GM19328 (cell line): ENCODE measurements at regions not wholly inside any gene's neighbourhood (a gene's known extent, or its start where the extent isn't known, plus 50 kb on each side); places are given as distances from the start of the nearest gene placed in this dataset.

Experiments used
- ATAC-seq: cut with Tn5 transposase; IDR thresholded peaks from one replicate; pipeline ENCODE4 v1.9.1; 2021; ENCODE audit warnings: mild to moderate bottlenecking, moderate library complexity; ENCODE audit not compliant: unreplicated experiment

- ATAC-seq = no peak
Observed at GRCh38 chr12:115859231-115859630, 418.3 kb downstream of the MED13L start.

GRCh38 chr12:115857923-115858322, 419.6 kb downstream of the MED13L start:
- no peak for ATAC-seq

- no peak for ATAC-seq
Observed at GRCh38 chr12:115857160-115857920, 420.2 kb downstream of the MED13L start.

GRCh38 chr12:115852054-115852453, 425.4 kb downstream of the MED13L start:
- ATAC-seq = no peak

- ATAC-seq = no peak
Observed at GRCh38 chr12:115850957-115851356, 426.5 kb downstream of the MED13L start.

- ATAC-seq = no peak
Observed at GRCh38 chr12:115849262-115849943, 428.1 kb downstream of the MED13L start.

- no peak for ATAC-seq
Observed at GRCh38 chr12:115847398-115847797, 430.1 kb downstream of the MED13L start.

GRCh38 chr12:115846516-115846915, 431.0 kb downstream of the MED13L start:
- no peak for ATAC-seq

GRCh38 chr12:115840159-115840558, 437.3 kb downstream of the MED13L start:
- ATAC-seq = no peak

- ATAC-seq = no peak
Observed at GRCh38 chr12:115838952-115839351, 438.5 kb downstream of the MED13L start.

- no peak for ATAC-seq
Observed at GRCh38 chr12:115837220-115837619, 440.3 kb downstream of the MED13L start.

GRCh38 chr12:115835445-115835844, 442.0 kb downstream of the MED13L start:
- ATAC-seq = no peak

- no peak for ATAC-seq
Observed at GRCh38 chr12:115833704-115834103, 443.8 kb downstream of the MED13L start.

GRCh38 chr12:115830633-115831032, 446.9 kb downstream of the MED13L start:
- no peak for ATAC-seq

GRCh38 chr12:115830070-115830469, 447.4 kb downstream of the MED13L start:
- no peak for ATAC-seq

GRCh38 chr12:115828168-115828567, 449.3 kb downstream of the MED13L start:
- ATAC-seq = no peak

- ATAC-seq = no peak
Observed at GRCh38 chr12:115824936-115825602, 452.4 kb downstream of the MED13L start.

GRCh38 chr12:115823635-115824034, 453.9 kb downstream of the MED13L start:
- no peak for ATAC-seq

GRCh38 chr12:115820656-115821055, 456.8 kb downstream of the MED13L start:
- no peak for ATAC-seq

GRCh38 chr12:115818973-115819372, 458.5 kb downstream of the MED13L start:
- ATAC-seq = no peak

- no peak for ATAC-seq
Observed at GRCh38 chr12:115817389-115817788, 460.1 kb downstream of the MED13L start.

GRCh38 chr12:115815924-115816323, 461.6 kb downstream of the MED13L start:
- no peak for ATAC-seq
